HG02943 (cell line): ENCODE measurements at regions not wholly inside any gene's neighbourhood (a gene's known extent, or its start where the extent isn't known, plus 50 kb on each side); places are given as distances from the start of the nearest gene placed in this dataset.
"Not testable (repeated sequence)": the region's sequence is repeated elsewhere in the genome, so short reads cannot be mapped to it uniquely, and the experiment has no call there.

Experiments
- ATAC-seq: cut with Tn5 transposase; IDR thresholded peaks from one replicate; pipeline ENCODE4 v1.9.1; 2021; ENCODE audit warnings: mild to moderate bottlenecking, low read depth, moderate library complexity; ENCODE audit not compliant: unreplicated experiment

DNA sequence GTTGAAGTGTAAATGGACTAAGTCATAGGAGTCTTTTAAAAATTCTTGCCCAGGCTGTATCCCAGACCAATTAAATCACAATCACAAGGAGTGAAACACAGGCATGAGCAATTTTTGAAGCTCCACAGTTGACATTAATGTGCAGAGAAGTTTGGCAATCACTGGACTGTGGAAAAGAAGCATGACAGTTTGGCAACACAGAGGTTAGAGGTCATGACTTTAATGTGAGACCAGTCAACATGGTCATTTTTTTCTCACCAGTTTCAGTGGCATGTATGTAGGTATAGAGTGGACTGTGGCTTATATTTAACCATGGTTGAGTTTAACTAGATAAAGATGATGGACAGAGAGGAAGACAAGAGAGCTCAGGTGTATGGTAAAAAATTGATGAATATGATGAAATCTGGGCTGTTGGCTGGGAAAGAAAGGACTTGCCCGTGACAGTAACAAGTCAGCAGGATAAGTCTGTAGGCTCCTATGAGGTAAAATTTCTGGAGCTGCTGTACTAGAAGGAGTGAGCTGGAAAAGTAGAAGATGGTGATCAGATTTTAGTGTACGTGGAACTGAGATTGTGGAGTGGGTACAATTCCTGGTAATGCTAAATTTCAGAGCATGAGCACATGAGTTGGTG, 432.2 kb upstream of the GHITM start:
- no peak for ATAC-seq

DNA sequence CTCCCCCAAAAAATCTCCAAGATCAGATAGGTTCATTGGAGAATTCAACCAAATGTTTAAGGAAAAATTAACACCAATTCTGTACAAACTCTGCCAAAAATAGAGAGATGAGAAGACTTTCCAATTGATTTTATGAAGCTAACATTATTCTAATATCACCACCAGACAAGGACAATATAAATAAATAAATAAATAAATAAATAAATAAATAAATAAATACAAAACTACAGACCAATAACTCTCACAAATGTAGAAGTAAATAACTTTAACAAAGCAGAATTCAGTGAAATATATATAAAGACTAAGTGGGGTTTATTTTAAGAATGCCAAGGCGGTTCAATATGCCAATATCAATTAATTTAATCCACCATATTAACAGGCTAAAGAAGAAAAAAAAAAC, 425.9 kb upstream of the GHITM start:
- ATAC-seq = no peak

- ATAC-seq = no peak
Measured at GRCh38 chr10:83723080-83723479, 416.2 kb upstream of the GHITM start.

GRCh38 chr10:83724471-83725241, 414.7 kb upstream of the GHITM start:
- ATAC-seq = no peak

DNA sequence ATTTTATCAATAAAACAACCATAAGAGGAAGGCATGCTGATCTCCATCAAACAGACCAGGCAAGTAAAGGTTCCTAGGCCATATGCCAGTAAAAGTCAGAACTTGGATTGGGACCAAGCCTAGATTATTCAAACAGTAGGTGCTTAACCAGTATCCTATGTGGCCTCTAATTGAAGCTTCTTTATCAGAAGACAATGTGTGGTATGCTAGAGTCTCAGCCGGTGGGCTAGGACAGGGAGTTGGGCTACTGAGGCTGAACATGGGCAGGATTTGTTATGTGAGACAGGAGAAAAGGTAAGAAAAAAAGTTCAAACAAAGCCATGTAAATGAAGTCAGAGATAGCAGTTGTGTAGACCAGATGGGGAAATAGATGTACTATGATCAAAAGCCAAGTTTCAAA, 413.7 kb upstream of the GHITM start:
- no peak for ATAC-seq

DNA sequence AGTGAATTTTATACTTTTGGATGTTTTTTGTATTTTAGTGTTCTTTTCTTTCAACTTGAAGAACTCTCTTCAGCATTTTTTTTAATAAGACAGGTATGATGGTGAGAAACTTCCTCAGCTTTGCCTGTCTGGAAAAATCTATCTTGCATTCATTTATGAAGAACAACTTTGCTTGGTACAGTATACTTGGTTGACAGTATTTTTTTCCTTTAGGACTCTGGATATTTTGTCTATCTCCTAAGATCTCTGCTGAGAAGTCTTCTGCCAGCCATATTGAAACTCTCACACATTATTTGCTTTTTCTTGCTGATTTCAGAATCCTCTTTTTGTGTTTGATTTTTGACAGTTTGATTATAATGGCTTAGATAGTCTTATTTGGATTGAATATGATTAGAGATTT, 405.0 kb upstream of the GHITM start:
- ATAC-seq = no peak

GRCh38 chr10:83736008-83736407, 403.3 kb upstream of the GHITM start:
- no peak for ATAC-seq

DNA sequence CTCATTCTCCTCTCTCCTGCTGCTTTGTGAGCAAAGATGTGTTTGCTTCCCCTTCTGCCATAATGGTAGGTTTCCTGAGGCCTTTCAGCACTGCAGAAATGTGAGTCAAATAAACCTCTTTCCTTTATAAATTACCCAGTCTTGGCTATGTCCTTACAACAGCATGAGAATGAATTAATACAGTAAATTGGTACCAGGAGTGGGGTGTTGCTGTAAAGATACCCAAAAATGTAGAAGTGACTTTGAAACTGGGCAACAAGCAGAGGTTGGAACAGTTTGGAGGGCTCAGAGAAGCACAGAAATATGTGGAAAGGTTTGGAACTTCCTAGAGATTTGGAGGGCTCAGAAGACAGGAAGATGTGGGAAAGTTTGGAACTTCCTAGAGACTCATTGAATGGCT, 388.7 kb upstream of the GHITM start:
- ATAC-seq = no peak

GRCh38 chr10:83753490-83753889, 385.8 kb upstream of the GHITM start:
- ATAC-seq = no peak

DNA sequence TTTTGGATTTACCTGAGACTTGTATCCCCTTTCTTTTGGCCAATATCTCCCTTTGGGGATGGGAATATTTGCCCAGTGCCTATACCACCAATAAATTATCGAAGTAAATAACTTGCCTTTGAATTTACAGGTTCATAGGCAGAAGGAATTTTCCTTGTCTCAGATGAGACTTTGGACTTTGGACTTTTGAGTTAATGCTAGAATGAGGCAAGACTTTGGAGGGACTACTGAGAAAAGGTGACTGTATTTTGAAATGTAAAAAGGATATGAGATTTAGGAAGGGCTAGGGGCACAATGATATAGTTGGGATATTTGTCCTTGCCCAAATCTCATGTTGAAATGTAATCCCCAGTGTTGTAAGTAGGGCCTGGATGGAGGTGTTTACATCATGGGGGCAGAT, 384.5 kb upstream of the GHITM start:
- ATAC-seq = no peak

DNA sequence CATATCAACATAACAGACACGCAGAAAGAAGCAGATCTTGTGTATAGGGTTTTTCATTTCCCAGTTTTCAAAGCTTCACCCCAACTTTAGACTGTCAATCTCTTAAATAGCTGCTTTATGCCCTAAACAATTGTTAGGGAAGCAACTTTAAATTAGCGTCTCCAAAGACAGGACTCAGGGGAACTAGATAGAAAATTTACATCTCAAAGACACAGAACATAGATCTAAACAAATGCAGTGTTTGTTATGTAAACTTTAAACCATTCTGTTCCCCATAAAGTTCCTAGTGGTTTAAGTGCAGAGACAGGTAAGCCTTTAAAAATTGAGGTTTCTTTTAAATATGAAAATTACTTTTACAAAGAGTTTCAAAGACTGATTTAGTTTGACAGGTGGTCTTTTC, 379.2 kb upstream of the GHITM start:
- no peak for ATAC-seq

- ATAC-seq = no peak
Measured at GRCh38 chr10:83764666-83765065, 374.6 kb upstream of the GHITM start.

DNA sequence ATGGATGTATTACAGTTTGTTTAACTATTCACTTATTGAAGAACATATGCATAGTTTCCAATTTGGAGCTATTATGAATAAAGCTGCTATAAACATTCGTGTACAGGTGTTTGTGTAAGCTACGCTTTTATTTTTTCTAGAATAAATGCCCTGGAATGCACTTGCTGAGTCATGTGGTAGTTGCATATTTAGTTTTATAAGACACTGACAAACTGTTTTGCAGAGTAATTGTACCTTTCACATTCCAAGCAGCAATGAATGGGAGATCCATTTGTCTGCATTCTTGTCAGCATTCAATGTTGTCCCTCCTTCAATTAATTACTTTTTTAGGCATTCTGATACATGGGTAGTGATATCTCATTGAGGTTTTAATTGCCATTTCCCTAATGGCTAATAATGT, 373.6 kb upstream of the GHITM start:
- no peak for ATAC-seq

DNA sequence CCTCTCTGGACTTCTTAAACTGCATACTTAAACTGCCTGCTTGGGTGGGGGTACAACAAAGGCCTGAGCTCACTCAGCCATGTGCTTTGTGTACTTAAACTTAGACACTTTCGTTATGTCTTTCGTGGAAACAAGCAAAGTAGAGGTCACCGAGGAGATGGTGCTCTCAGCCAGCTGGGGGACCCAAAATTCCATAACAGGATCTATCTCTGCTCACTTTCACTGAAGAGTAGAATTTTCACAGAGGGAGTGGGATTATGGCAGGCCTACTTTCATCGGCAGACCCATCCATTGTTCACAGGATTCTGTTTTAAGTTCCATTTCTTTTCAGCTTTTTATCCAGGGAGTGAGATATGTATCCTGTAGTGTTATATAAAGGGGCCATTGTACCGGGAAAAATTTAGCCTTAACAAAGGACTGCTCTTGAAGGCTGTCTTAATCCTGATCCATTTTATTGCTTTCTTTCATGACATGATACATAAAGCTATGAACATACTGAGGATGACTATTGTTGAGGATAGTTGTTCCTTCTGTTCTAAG, 370.0 kb upstream of the GHITM start:
- ATAC-seq = no peak

- ATAC-seq = not testable (repeated sequence)
Measured at GRCh38 chr10:83786701-83787100, 352.6 kb upstream of the GHITM start.

GRCh38 chr10:83801983-83802382, 337.3 kb upstream of the GHITM start:
- ATAC-seq = no peak

DNA sequence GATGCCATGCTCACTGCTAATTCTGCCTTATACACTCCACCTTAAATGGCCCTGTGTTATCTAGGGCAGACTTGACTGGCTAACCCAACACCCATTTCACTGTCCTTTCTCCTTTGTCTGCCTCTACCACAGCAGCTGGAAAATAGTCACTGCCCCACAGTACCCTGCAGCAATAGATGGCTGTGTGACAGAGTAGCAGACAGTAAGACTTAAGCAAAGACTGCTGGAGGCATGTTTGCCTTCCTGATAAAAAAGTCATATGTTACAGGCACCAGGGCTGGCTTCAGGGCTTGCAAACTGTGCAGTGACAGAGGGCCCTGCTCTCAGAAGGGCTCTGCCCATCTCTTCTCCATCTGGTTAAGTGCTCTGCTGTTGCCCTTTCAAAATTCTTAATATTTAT, 332.6 kb upstream of the GHITM start:
- ATAC-seq = no peak

- no peak for ATAC-seq
Measured at GRCh38 chr10:83809001-83809400, 330.3 kb upstream of the GHITM start.

DNA sequence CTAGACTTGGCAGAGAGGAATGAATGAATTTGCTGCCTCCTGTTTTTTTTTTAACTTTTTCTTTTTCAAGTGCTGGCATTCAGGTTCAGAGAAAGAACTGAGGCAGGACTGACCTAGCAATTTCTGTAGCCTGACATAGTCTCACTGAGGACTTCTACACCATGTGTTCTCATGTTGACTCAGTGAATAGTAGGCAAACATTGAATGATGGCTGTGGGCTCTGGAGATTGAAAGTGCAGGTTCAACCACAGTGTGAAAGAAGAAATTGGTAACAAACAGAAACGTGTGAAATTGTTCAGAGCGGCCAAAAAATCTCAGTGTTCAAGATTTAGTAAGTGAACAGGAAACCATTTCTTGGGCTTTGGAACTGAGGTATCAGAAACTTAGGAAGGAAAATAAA, 322.4 kb upstream of the GHITM start:
- no peak for ATAC-seq

DNA sequence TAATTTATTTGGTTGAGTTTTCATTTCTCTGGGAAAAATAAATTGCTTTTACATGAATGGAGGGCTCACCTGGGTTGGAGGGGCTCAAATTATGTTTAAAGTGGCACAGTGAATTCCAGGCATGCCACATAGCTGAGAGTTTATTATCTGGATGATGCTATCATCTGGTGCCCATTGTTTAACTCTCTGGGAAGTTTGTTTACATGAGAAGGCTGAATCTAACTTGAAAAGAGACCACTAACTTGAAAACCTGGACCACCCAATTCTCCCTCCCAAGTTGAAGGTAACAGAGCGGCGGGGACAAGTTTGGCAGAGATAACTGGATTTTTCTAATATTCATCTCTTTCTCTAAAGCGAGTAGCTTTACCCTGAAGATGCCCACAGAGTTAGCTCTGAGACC, 321.5 kb upstream of the GHITM start:
- no peak for ATAC-seq

DNA sequence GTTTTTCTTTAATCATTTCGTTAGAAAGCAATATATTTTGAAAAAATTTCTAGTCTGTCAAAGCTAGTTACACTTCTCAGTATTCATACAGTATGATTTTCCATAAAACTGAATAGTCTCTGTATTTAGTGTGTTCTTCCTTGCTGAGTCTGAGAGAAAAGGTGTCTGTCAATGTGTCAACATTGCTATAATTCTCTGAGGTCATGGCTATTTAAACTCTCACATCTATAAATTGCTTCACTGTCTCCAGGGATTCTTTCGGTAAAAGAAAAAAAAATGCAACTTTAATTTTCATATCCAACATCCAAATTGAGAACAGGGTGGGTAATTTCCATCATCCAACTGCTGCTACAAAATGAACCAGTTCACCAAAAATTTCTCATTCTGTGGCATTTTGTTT, 319.7 kb upstream of the GHITM start:
- no peak for ATAC-seq

DNA sequence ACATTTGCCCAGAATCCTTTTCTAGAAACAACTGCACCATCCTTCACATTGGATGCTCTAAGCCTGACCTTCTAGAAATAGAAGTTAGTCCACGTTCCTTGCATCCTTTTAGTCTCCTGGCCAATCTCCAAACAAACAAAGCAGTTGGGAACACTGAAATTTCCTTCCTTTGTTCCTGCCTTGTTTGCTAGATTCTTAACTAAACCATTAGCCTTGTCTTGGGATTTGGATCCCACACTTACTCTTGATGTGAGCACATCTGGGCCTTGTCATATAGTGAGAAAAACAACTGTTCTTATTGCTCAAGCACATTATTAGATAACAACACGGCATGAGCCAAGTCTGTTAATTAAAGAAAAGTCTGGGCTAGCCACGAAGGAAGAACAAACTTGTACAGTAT, 319.3 kb upstream of the GHITM start:
- no peak for ATAC-seq
